ENCODE measurements at regions not wholly inside any gene's neighbourhood (a gene's known extent, or its start where the extent isn't known, plus 50 kb on each side); places are given as distances from the start of the nearest gene placed in this dataset.

DNA sequence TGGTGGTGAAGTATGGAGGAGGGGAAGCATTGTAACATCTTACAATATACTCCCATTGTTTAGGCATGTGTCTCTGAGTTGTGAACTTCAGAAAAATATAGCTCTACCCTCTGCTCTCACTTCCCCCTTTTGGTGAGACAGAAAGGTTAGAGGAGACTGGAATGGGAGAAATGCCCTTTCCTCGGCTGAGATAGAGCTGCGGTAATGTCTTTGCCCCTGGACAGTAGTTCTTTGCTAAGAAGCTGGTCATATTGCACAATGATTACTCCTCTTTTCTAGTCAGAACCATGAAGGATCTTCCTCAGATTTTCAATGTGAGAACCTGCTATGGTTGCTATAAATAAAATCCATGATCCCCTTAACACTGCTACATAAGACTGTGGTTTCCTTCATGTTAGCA lies 171.0 kb downstream of the SEM1 start (continued):
- TF ChIP-seq, protein P1, sequence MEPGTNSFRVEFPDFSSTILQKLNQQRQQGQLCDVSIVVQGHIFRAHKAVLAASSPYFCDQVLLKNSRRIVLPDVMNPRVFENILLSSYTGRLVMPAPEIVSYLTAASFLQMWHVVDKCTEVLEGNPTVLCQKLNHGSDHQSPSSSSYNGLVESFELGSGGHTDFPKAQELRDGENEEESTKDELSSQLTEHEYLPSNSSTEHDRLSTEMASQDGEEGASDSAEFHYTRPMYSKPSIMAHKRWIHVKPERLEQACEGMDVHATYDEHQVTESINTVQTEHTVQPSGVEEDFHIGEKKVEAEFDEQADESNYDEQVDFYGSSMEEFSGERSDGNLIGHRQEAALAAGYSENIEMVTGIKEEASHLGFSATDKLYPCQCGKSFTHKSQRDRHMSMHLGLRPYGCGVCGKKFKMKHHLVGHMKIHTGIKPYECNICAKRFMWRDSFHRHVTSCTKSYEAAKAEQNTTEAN (CRISPR knock-in tag; IDR thresholded peaks at IDR 0.05): no peak

DNA sequence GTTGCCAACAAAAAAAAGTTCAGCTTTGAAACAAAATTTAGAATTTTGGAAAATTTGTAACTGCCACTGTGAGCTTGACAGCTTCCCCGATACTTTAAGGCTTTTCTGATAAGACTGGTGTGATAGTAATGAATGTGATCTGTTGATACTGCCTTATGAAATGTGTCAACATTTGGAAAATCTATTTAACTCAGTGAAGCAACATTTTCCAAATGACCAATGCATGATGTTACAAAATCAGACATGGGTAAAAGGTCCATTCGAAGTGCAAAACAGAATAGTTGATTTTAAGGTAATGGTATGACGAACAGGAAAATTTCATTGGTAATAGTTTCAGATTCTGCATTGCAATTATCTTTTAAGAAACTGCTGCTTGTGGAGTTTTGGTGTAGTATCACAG lies 175.4 kb downstream of the SEM1 start:
- no peaks in the 10 kb centered on the region; the same call in 1 of the 2 replicates for H3K27me3 Mint-ChIP-seq (ENCODE audit: low read depth)
- no peak overlapping the region for H3K4me3 Mint-ChIP-seq
- peaks cover 6% of the 10 kb centered on the region for H3K9me3 Mint-ChIP-seq
- no peak overlapping the region for H3K27ac Mint-ChIP-seq
- ChIA-PET POLR2A (no interaction called here), CTCF (no interaction called here)
- DNase-seq (ENCODE audit: low spot score) (no peak), ATAC-seq (no peak)
- TF ChIP-seq ZNF121 (CRISPR knock-in tag; IDR thresholded peaks at IDR 0.05): no peak
- no peaks in the 10 kb centered on the region for H3K36me3 Mint-ChIP-seq
- no peaks in the 10 kb centered on the region for H3K4me1 Mint-ChIP-seq

DNA sequence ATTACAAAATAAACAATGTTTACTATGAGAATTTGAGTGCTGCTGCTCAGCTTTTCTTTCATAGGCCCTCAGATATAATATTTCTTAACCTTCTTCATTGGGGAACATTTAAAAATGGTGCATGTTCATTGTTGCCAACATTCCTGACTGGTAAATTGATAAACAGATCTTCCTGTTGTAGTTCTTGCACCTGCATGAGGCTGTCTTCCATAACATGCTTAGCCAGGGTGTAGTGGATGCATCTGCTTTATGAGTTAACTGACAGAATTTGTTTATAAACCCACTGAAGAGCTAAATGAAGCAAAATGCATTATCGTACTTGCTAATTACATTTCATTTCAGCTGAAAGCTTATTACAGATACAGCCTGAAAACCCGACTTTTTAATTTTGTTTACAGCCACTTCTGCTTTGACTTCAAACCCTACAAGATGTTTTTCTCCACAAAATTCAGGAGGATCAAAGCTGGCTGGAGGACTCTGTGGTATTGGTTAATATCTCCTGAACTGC lies 177.2 kb downstream of the SEM1 start:
- ATAC-seq (no peak), DNase-seq (ENCODE audit: low spot score) (no peak)
- POLR2A ChIA-PET: no interaction called here
- Mint-ChIP-seq H3K9me3 (no peaks in the 10 kb centered on the region), H3K4me1 (no peaks in the 10 kb centered on the region), H3K36me3 (no peaks in the 10 kb centered on the region), H3K27me3 (ENCODE audit: low read depth) (no peaks in the 10 kb centered on the region), H3K4me3 (no peak overlapping the region), H3K27ac (no peak overlapping the region)
- CTCF ChIA-PET: no interaction called here
- TF ChIP-seq NR2C2 (CRISPR knock-in tag; IDR thresholded peaks at IDR 0.05) (no peak), ZNF263 (CRISPR knock-in tag; IDR thresholded peaks at IDR 0.05; ENCODE audit: low read depth) (no peak), TEAD4 (CRISPR knock-in tag; IDR thresholded peaks at IDR 0.05) (no peak), ATF1 (CRISPR knock-in tag; IDR thresholded peaks at IDR 0.05) (no peak), ZNF671 (CRISPR knock-in tag; IDR thresholded peaks at IDR 0.05) (no peak)
- TF ChIP-seq, protein P2, sequence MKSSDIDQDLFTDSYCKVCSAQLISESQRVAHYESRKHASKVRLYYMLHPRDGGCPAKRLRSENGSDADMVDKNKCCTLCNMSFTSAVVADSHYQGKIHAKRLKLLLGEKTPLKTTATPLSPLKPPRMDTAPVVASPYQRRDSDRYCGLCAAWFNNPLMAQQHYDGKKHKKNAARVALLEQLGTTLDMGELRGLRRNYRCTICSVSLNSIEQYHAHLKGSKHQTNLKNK (CRISPR knock-in tag; IDR thresholded peaks at IDR 0.05): no peak
- TF ChIP-seq, protein P1 (CRISPR knock-in tag; IDR thresholded peaks at IDR 0.05): no peak
- TF ChIP-seq, protein P3, sequence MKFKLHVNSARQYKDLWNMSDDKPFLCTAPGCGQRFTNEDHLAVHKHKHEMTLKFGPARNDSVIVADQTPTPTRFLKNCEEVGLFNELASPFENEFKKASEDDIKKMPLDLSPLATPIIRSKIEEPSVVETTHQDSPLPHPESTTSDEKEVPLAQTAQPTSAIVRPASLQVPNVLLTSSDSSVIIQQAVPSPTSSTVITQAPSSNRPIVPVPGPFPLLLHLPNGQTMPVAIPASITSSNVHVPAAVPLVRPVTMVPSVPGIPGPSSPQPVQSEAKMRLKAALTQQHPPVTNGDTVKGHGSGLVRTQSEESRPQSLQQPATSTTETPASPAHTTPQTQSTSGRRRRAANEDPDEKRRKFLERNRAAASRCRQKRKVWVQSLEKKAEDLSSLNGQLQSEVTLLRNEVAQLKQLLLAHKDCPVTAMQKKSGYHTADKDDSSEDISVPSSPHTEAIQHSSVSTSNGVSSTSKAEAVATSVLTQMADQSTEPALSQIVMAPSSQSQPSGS (CRISPR knock-in tag; IDR thresholded peaks at IDR 0.05; ENCODE audit: borderline replicate concordance, low read depth): no peak
- TF ChIP-seq, protein P4, sequence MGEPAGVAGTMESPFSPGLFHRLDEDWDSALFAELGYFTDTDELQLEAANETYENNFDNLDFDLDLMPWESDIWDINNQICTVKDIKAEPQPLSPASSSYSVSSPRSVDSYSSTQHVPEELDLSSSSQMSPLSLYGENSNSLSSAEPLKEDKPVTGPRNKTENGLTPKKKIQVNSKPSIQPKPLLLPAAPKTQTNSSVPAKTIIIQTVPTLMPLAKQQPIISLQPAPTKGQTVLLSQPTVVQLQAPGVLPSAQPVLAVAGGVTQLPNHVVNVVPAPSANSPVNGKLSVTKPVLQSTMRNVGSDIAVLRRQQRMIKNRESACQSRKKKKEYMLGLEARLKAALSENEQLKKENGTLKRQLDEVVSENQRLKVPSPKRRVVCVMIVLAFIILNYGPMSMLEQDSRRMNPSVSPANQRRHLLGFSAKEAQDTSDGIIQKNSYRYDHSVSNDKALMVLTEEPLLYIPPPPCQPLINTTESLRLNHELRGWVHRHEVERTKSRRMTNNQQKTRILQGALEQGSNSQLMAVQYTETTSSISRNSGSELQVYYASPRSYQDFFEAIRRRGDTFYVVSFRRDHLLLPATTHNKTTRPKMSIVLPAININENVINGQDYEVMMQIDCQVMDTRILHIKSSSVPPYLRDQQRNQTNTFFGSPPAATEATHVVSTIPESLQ (CRISPR knock-in tag; IDR thresholded peaks at IDR 0.05): no peak
- TF ChIP-seq, protein P5, sequence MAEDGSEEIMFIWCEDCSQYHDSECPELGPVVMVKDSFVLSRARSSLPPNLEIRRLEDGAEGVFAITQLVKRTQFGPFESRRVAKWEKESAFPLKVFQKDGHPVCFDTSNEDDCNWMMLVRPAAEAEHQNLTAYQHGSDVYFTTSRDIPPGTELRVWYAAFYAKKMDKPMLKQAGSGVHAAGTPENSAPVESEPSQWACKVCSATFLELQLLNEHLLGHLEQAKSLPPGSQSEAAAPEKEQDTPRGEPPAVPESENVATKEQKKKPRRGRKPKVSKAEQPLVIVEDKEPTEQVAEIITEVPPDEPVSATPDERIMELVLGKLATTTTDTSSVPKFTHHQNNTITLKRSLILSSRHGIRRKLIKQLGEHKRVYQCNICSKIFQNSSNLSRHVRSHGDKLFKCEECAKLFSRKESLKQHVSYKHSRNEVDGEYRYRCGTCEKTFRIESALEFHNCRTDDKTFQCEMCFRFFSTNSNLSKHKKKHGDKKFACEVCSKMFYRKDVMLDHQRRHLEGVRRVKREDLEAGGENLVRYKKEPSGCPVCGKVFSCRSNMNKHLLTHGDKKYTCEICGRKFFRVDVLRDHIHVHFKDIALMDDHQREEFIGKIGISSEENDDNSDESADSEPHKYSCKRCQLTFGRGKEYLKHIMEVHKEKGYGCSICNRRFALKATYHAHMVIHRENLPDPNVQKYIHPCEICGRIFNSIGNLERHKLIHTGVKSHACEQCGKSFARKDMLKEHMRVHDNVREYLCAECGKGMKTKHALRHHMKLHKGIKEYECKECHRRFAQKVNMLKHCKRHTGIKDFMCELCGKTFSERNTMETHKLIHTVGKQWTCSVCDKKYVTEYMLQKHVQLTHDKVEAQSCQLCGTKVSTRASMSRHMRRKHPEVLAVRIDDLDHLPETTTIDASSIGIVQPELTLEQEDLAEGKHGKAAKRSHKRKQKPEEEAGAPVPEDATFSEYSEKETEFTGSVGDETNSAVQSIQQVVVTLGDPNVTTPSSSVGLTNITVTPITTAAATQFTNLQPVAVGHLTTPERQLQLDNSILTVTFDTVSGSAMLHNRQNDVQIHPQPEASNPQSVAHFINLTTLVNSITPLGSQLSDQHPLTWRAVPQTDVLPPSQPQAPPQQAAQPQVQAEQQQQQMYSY (CRISPR knock-in tag; IDR thresholded peaks at IDR 0.05): no peak
- TF ChIP-seq, protein P6, sequence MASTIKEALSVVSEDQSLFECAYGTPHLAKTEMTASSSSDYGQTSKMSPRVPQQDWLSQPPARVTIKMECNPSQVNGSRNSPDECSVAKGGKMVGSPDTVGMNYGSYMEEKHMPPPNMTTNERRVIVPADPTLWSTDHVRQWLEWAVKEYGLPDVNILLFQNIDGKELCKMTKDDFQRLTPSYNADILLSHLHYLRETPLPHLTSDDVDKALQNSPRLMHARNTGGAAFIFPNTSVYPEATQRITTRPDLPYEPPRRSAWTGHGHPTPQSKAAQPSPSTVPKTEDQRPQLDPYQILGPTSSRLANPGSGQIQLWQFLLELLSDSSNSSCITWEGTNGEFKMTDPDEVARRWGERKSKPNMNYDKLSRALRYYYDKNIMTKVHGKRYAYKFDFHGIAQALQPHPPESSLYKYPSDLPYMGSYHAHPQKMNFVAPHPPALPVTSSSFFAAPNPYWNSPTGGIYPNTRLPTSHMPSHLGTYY (CRISPR knock-in tag; IDR thresholded peaks at IDR 0.05): no peak
